HEK293 (cell line): ENCODE measurements at regions not wholly inside any gene's neighbourhood (a gene's known extent, or its start where the extent isn't known, plus 50 kb on each side); places are given as distances from the start of the nearest gene placed in this dataset.

ENCODE experiments used
- CTCF ChIA-PET: fragments of 350-600 bp; formaldehyde crosslinking; extraction: SDS; loops from one replicate; lab custom pipeline; 2021; ENCODE audit warnings: antibody characterized with exemption; lab: Yijun Ruan, JAX
- POLR2A ChIA-PET: fragments of 300-600 bp; formaldehyde crosslinking; extraction: SDS; loops from one replicate; lab custom pipeline; 2020; ENCODE audit warnings: antibody characterized with exemption, inconsistent platforms; lab: Yijun Ruan, JAX
- H3K27ac ChIP-seq: fragments of 200-500 bp; sonication (Bioruptor generic); 2 replicates; pipeline ENCODE4 v1.5.1; 2014; ENCODE audit warnings: low read depth, low read length, control low read depth, inconsistent platforms; ENCODE audit errors: extremely low read depth
- H3K36me3 ChIP-seq, 2 experiments: fragments of 200-500 bp in 1 of 2; sonication (Bioruptor generic) in 1 of 2; 1 replicate in 1 of 2; 2 replicates in 1 of 2; pipeline ENCODE4 v1.5.1; 2014 to 2017; ENCODE audit warnings: inconsistent platforms in 2 of 2, low read length in 2 of 2; ENCODE audit not compliant: control insufficient read depth in 2 of 2, insufficient read depth in 1 of 2
- H3K4me1 ChIP-seq: fragments of 200-500 bp; sonication (Bioruptor generic); 2 replicates; pipeline ENCODE4 v1.5.1; 2014; ENCODE audit warnings: mild to moderate bottlenecking, low read length, inconsistent platforms; ENCODE audit not compliant: control insufficient read depth, insufficient read depth
- H3K4me3 ChIP-seq: 2 replicates; pipeline ENCODE4 v1.5.1; 2011; ENCODE audit warnings: low read depth, mild to moderate bottlenecking, control low read depth, low read length, moderate library complexity
- H3K9me3 ChIP-seq: fragments of 200-500 bp; sonication (Bioruptor generic); 2 replicates; pipeline ENCODE4 v1.5.1; 2014; ENCODE audit warnings: low read depth, low read length, inconsistent platforms; ENCODE audit not compliant: control insufficient read depth, insufficient read depth
- KLF16 ChIP-seq: fragments of 450-650 bp; formaldehyde crosslinking; IDR thresholded peaks from 2 replicates; pipeline ENCODE4 v1.5.1; 2017; ENCODE audit warnings: missing biosample characterization, missing genetic modification characterization
- KLF7 ChIP-seq: fragments of 450-650 bp; formaldehyde crosslinking; IDR thresholded peaks from 2 replicates; pipeline ENCODE4 v1.5.1; 2016; ENCODE audit warnings: missing biosample characterization, missing genetic modification characterization, borderline replicate concordance
- KLF8 ChIP-seq: fragments of 450-650 bp; formaldehyde crosslinking; IDR thresholded peaks from 2 replicates; pipeline ENCODE4 v1.5.1; 2016; ENCODE audit warnings: missing biosample characterization, missing genetic modification characterization
- MEIS1 ChIP-seq: sonication (generic); formaldehyde crosslinking; IDR thresholded peaks from 2 replicates; pipeline ENCODE4 v1.8.1; 2022; ENCODE audit warnings: missing genetic modification reagents, mild to moderate bottlenecking, borderline replicate concordance
- MZF1 ChIP-seq: fragments of 450-650 bp; formaldehyde crosslinking; IDR thresholded peaks from 2 replicates; pipeline ENCODE4 v1.5.1; 2017; ENCODE audit warnings: missing biosample characterization, missing genetic modification characterization, borderline replicate concordance
- SCRT2 ChIP-seq: fragments of 450-650 bp; formaldehyde crosslinking; IDR thresholded peaks from 2 replicates; pipeline ENCODE4 v1.5.1; 2016; ENCODE audit warnings: missing biosample characterization, missing genetic modification characterization
- SP7 ChIP-seq: fragments of 450-650 bp; formaldehyde crosslinking; IDR thresholded peaks from 2 replicates; pipeline ENCODE4 v1.5.1; 2016; ENCODE audit warnings: missing biosample characterization, missing genetic modification characterization
- WT1 ChIP-seq: fragments of 450-650 bp; formaldehyde crosslinking; IDR thresholded peaks from 2 replicates; pipeline ENCODE4 v1.5.1; 2016; ENCODE audit warnings: missing biosample characterization, missing genetic modification characterization
- ZBTB17 ChIP-seq: fragments of 450-650 bp; formaldehyde crosslinking; IDR thresholded peaks from 2 replicates; pipeline ENCODE4 v1.5.1; 2016; ENCODE audit warnings: missing biosample characterization, missing genetic modification characterization
- ZBTB21 ChIP-seq: fragments of 450-650 bp; formaldehyde crosslinking; IDR thresholded peaks from 2 replicates; pipeline ENCODE4 v1.5.1; 2017; ENCODE audit warnings: missing biosample characterization, missing genetic modification characterization
- ZBTB7A ChIP-seq: fragments of 450-650 bp; formaldehyde crosslinking; IDR thresholded peaks from 2 replicates; pipeline ENCODE4 v1.5.1; 2016; ENCODE audit warnings: low read depth, missing biosample characterization, missing genetic modification characterization
- ZIC2 ChIP-seq: fragments of 450-650 bp; formaldehyde crosslinking; IDR thresholded peaks from 2 replicates; pipeline ENCODE4 v1.5.1; 2016; ENCODE audit warnings: missing biosample characterization, missing genetic modification characterization
- ZNF114 ChIP-seq: fragments of 450-650 bp; formaldehyde crosslinking; IDR thresholded peaks from 2 replicates; pipeline ENCODE4 v1.5.0; 2017; ENCODE audit warnings: missing biosample characterization, missing genetic modification characterization
- ZNF132 ChIP-seq: fragments of 450-650 bp; formaldehyde crosslinking; IDR thresholded peaks from 2 replicates; pipeline ENCODE4 v1.5.1; 2017; ENCODE audit warnings: missing biosample characterization, missing genetic modification characterization, borderline replicate concordance
- ZNF19 ChIP-seq: fragments of 450-650 bp; formaldehyde crosslinking; IDR thresholded peaks from 2 replicates; pipeline ENCODE4; 2016; ENCODE audit warnings: missing biosample characterization, missing genetic modification characterization, low read depth
- ZNF221 ChIP-seq: fragments of 450-650 bp; formaldehyde crosslinking; IDR thresholded peaks from 2 replicates; pipeline ENCODE4 v1.5.1; 2017; ENCODE audit warnings: missing biosample characterization, missing genetic modification characterization, borderline replicate concordance
- ZNF24 ChIP-seq: fragments of 450-650 bp; formaldehyde crosslinking; IDR thresholded peaks from 2 replicates; pipeline ENCODE4 v1.5.1; 2016; ENCODE audit warnings: missing biosample characterization, missing genetic modification characterization
- ZNF354C ChIP-seq: fragments of 450-650 bp; formaldehyde crosslinking; IDR thresholded peaks from 2 replicates; pipeline ENCODE4 v1.5.1; 2016; ENCODE audit warnings: missing biosample characterization, missing genetic modification characterization, low read depth, borderline replicate concordance
- ZNF366 ChIP-seq: fragments of 450-650 bp; formaldehyde crosslinking; conservative IDR thresholded peaks from 2 replicates; pipeline ENCODE4 v1.5.1; 2016; ENCODE audit warnings: missing biosample characterization, missing genetic modification characterization
- ZNF433 ChIP-seq: fragments of 450-650 bp; formaldehyde crosslinking; IDR thresholded peaks from 2 replicates; pipeline ENCODE4 v1.5.1; 2016; ENCODE audit warnings: missing biosample characterization, missing genetic modification characterization, low read depth
- ZNF48 ChIP-seq: fragments of 450-650 bp; formaldehyde crosslinking; IDR thresholded peaks from 2 replicates; pipeline ENCODE4 v1.5.1; 2016; ENCODE audit warnings: missing biosample characterization, missing genetic modification characterization
- ZNF510 ChIP-seq: fragments of 450-650 bp; formaldehyde crosslinking; IDR thresholded peaks from 2 replicates; pipeline ENCODE4 v1.5.1; 2018; ENCODE audit warnings: mild to moderate bottlenecking, missing genetic modification characterization, missing biosample characterization; ENCODE audit not compliant: insufficient replicate concordance
- ZNF626 ChIP-seq: fragments of 450-650 bp; sonication (Bioruptor Pico); formaldehyde crosslinking; IDR thresholded peaks from 2 replicates; pipeline ENCODE4 v1.5.1; 2018; ENCODE audit warnings: missing biosample characterization, missing genetic modification characterization, inconsistent platforms
- ZNF660 ChIP-seq: fragments of 450-650 bp; IDR thresholded peaks from 2 replicates; pipeline ENCODE4 v1.5.1; 2018; ENCODE audit warnings: missing biosample characterization, mild to moderate bottlenecking, missing genetic modification characterization
- ZNF785 ChIP-seq: fragments of 450-650 bp; formaldehyde crosslinking; IDR thresholded peaks from 2 replicates; pipeline ENCODE4 v1.5.1; 2016; ENCODE audit warnings: missing biosample characterization, missing genetic modification characterization
- TF ChIP-seq, protein P1 (sequence below): fragments of 450-650 bp; formaldehyde crosslinking; IDR thresholded peaks from 2 replicates; pipeline ENCODE4 v1.5.1; 2016; ENCODE audit warnings: missing biosample characterization, missing genetic modification characterization
- TF ChIP-seq, protein P2 (sequence below): fragments of 450-650 bp; formaldehyde crosslinking; IDR thresholded peaks from 2 replicates; pipeline ENCODE4 v1.5.1; 2017; ENCODE audit warnings: missing biosample characterization, missing genetic modification characterization
- TF ChIP-seq, protein P3 (sequence below): fragments of 450-650 bp; formaldehyde crosslinking; IDR thresholded peaks from 2 replicates; pipeline ENCODE4 v1.5.1; 2016; ENCODE audit warnings: missing biosample characterization, missing genetic modification characterization
- TF ChIP-seq, protein P4 (sequence below): fragments of 450-650 bp; formaldehyde crosslinking; IDR thresholded peaks from 2 replicates; pipeline ENCODE4 v1.5.1; 2016; ENCODE audit warnings: missing biosample characterization, missing genetic modification characterization

DNA sequence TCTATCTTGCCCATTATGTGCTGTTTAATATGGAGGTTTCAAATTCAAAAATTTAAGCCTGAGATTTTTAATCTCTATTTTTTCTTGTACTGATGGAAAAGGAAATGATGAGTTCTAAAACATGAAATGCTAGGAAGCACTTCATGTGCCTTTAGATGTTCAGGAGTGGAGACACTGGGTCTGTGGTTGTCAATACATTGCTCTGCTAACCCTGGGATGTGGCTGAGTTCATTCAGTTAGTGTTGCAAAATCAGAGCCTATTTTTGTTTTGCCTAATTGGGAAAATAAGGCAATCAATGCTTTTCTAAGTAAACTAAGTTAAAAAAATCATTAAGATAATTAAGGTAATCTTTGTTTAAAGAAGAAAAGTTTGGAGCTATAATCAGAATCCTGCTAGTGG lies 83.1 kb downstream of the DIPK2A start:
- ChIA-PET CTCF (interaction anchor here (0.7 kb wide), 1 partner anchor 10 kb away, joined by 3 read pairs; no protein-coding TSS in a partner anchor), POLR2A (no interaction called here)
- no peak overlapping the region for H3K27ac ChIP-seq
- H3K9me3 ChIP-seq, result no peaks in the 10 kb centered on the region
- TF ChIP-seq, protein P1, sequence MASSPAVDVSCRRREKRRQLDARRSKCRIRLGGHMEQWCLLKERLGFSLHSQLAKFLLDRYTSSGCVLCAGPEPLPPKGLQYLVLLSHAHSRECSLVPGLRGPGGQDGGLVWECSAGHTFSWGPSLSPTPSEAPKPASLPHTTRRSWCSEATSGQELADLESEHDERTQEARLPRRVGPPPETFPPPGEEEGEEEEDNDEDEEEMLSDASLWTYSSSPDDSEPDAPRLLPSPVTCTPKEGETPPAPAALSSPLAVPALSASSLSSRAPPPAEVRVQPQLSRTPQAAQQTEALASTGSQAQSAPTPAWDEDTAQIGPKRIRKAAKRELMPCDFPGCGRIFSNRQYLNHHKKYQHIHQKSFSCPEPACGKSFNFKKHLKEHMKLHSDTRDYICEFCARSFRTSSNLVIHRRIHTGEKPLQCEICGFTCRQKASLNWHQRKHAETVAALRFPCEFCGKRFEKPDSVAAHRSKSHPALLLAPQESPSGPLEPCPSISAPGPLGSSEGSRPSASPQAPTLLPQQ (tag by site-specific recombination), result no peak
- TF ChIP-seq SCRT2 (tag by site-specific recombination) (no peak), MZF1 (tag by site-specific recombination) (no peak), ZNF366 (tag by site-specific recombination) (no peak), KLF8 (tag by site-specific recombination) (no peak), WT1 (no peak), SP7 (tag by site-specific recombination) (no peak), ZNF19 (tag by site-specific recombination) (no peak), ZNF510 (tag by site-specific recombination) (no peak), MEIS1 (no peak), ZNF626 (tag by site-specific recombination) (no peak), ZNF433 (tag by site-specific recombination) (no peak), KLF16 (no peak), ZBTB21 (tag by site-specific recombination) (no peak), ZNF354C (tag by site-specific recombination) (no peak)
- no peaks in the 10 kb centered on the region for H3K4me1 ChIP-seq
- H3K4me3 ChIP-seq, result no peak overlapping the region
- H3K36me3 ChIP-seq, result no peaks in the 10 kb centered on the region

DNA sequence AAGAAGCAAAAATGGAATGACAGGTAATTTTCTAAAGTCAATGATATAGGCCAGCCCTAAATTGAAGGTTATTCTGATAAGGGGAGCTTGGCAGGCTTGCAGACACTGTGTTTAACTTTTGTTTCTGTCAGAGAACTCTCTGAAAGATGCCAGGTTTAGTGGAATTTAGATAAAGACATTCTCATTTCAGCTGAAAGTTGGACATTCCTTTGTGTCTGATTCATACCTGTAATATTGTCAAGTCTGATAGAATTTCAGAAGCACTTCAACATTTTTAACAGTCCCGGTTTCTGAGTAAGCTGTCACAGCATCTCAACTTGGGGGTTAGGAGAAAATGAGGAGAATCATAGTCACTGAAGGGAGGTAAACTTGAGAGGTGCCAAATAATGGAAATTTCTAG lies 84.0 kb downstream of the DIPK2A start:
- TF ChIP-seq ZBTB7A (tag by site-specific recombination) (no peak), ZNF48 (no peak), ZIC2 (tag by site-specific recombination) (no peak), KLF7 (tag by site-specific recombination) (no peak), ZNF660 (no peak), ZNF24 (tag by site-specific recombination) (no peak), ZNF785 (tag by site-specific recombination) (no peak), ZNF132 (tag by site-specific recombination) (no peak), ZBTB17 (tag by site-specific recombination) (no peak), ZNF114 (no peak), ZNF221 (tag by site-specific recombination) (no peak)
- TF ChIP-seq, protein P2, sequence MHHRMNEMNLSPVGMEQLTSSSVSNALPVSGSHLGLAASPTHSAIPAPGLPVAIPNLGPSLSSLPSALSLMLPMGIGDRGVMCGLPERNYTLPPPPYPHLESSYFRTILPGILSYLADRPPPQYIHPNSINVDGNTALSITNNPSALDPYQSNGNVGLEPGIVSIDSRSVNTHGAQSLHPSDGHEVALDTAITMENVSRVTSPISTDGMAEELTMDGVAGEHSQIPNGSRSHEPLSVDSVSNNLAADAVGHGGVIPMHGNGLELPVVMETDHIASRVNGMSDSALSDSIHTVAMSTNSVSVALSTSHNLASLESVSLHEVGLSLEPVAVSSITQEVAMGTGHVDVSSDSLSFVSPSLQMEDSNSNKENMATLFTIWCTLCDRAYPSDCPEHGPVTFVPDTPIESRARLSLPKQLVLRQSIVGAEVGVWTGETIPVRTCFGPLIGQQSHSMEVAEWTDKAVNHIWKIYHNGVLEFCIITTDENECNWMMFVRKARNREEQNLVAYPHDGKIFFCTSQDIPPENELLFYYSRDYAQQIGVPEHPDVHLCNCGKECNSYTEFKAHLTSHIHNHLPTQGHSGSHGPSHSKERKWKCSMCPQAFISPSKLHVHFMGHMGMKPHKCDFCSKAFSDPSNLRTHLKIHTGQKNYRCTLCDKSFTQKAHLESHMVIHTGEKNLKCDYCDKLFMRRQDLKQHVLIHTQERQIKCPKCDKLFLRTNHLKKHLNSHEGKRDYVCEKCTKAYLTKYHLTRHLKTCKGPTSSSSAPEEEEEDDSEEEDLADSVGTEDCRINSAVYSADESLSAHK (tag by site-specific recombination), result no peak
- TF ChIP-seq, protein P3, sequence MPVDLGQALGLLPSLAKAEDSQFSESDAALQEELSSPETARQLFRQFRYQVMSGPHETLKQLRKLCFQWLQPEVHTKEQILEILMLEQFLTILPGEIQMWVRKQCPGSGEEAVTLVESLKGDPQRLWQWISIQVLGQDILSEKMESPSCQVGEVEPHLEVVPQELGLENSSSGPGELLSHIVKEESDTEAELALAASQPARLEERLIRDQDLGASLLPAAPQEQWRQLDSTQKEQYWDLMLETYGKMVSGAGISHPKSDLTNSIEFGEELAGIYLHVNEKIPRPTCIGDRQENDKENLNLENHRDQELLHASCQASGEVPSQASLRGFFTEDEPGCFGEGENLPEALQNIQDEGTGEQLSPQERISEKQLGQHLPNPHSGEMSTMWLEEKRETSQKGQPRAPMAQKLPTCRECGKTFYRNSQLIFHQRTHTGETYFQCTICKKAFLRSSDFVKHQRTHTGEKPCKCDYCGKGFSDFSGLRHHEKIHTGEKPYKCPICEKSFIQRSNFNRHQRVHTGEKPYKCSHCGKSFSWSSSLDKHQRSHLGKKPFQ (tag by site-specific recombination), result no peak
- TF ChIP-seq, protein P4, sequence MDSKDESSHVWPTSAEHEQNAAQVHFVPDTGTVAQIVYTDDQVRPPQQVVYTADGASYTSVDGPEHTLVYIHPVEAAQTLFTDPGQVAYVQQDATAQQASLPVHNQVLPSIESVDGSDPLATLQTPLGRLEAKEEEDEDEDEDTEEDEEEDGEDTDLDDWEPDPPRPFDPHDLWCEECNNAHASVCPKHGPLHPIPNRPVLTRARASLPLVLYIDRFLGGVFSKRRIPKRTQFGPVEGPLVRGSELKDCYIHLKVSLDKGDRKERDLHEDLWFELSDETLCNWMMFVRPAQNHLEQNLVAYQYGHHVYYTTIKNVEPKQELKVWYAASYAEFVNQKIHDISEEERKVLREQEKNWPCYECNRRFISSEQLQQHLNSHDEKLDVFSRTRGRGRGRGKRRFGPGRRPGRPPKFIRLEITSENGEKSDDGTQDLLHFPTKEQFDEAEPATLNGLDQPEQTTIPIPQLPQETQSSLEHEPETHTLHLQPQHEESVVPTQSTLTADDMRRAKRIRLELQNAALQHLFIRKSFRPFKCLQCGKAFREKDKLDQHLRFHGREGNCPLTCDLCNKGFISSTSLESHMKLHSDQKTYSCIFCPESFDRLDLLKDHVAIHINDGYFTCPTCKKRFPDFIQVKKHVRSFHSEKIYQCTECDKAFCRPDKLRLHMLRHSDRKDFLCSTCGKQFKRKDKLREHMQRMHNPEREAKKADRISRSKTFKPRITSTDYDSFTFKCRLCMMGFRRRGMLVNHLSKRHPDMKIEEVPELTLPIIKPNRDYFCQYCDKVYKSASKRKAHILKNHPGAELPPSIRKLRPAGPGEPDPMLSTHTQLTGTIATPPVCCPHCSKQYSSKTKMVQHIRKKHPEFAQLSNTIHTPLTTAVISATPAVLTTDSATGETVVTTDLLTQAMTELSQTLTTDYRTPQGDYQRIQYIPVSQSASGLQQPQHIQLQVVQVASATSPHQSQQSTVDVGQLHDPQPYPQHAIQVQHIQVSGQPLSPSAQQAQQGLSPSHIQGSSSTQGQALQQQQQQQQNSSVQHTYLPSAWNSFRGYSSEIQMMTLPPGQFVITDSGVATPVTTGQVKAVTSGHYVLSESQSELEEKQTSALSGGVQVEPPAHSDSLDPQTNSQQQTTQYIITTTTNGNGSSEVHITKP, result no peak
- CTCF ChIA-PET, result interaction anchor here (0.6 kb wide), 1 partner anchor 190 kb away, joined by 3 read pairs; no protein-coding TSS in a partner anchor

More for the DNA sequence above, 84.0 kb downstream of the DIPK2A start:
- Histone ChIP-seq H3K4me3 (no peak overlapping the region), H3K27ac (no peak overlapping the region), H3K4me1 (no peaks in the 10 kb centered on the region), H3K36me3 (no peaks in the 10 kb centered on the region), H3K9me3 (no peaks in the 10 kb centered on the region)
- POLR2A ChIA-PET, result no interaction called here
